ENCODE measurements at regions not wholly inside any gene's neighbourhood (a gene's known extent, or its start where the extent isn't known, plus 50 kb on each side); places are given as distances from the start of the nearest gene placed in this dataset.

- no peak for DNase-seq (ENCODE audit: low read depth)
These were observed 294.1 kb downstream of the CDCA7 start for GRCh38 chr2:173648816-173649215.

DNA sequence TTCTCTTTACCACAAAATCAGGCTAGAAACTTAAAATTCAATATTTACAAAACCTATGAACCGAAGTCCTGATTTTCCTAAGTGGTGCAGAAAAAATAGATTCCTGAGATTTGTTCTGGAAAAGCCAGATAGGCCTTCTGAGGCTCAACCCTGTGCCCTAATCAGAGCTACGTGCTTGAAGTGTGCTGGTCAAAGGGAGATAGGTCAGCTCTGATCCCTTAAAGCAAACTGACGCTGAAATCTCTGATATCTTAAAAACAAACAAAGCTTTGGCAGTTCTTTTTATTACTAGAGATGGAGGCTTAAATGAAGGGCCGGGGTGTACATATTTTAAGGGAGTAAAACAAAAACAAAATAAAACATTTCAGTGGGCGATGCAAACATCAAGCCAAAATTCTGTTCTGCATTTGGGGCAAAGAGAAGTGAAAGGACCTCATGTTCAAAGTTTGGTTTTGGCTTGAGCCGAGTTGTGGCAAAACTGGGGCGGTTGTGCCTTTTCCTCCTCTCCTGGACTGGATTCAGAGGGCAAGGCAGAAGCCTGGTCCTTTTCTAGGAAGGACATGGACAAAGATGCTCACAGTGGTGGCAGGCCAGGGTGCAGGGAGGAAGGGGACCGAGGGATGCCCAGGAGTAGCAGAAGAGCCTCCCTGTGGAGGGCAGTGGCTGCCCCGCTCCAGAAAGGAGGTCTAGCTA lies 295.0 kb downstream of the CDCA7 start:
- DNase-seq (ENCODE audit: low read depth), result no peak

DNA sequence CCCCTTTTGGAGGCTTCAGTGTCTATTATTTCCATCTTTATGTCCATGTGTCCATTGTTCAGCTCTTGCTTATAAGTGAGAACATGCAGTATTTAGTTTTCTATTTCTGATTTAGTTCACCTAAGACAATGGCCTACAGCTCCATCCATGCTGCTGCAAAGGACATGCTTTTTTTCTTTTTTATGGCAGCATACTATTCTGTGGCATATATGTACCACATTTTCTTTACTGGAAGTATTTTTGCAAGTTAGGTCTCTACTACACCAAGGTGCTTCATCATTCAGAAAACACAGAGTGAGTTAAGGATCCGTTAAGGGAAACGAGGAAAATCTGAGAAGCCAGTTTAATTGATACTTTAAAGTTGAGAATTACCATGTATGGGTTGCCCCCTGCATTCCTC lies 297.2 kb downstream of the CDCA7 start:
- DNase-seq (ENCODE audit: low read depth), result no peak

DNA sequence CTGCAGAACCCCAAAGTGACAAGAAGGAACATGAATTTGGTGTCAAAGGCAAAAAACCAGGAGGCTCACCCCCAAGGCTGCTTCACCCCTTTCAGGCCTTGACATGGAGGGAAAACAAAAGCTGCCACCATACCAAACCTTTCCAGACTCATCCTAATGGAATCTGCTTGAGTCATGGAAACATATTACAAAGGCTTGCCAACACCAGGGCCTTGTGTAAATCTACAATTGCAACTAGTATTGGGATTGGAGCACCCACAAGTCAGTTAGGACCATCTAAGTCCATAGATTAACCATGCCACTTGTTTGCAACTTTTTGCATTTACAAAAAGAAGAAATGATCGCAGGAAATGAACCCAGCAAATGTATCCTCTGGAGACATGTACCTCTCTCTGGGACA lies 297.6 kb downstream of the CDCA7 start:
- no peak for DNase-seq (ENCODE audit: low read depth)

DNA sequence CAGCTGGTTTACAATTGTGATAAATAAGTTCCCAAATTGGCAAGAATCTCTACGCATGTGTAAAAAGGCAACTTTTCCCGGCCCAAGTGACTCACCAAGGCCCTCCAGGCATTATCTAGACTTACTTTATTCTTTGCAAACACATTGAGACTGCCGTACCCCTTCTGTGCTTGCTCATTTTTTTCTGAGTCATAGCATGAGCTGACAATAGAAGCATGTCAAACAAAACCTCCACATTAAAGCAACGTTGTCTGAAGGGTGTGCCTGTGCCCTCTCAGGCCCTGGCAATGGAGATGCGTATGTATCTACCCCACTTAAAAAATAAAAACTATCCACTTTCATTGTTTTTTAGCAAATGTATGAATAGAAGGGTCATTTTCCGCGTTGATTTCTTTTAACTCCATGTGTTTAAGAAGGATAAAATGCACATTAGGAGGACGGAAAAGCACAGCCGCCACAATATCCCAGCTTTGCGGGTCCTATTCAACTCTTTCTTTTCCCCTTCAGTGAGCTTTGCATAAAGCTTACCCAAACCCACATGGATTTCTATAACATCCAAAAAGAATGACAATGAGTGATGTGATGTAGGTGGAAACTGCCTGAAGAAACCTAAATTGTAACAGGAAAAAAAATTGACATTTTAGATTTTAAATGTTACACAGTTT lies 298.2 kb downstream of the CDCA7 start:
- DNase-seq (ENCODE audit: low read depth), result no peak

DNA sequence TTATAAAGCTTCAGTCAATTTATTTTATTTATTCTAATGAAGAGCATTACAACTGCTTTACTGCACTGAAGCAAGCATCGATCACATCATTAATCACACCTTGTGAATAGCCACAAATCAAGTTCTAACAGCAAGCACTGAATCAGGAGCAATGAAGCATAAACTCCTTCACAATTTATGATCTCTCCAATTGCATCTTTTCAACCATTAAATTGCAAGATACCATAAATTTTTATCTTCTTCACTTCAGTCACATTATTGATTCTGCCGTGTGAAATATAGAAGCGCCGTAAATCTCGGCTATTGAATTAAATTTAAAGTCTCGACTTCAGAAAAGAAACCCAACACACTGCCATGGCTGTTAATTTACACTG lies 298.7 kb downstream of the CDCA7 start:
- DNase-seq (ENCODE audit: low read depth), result no peak

DNA sequence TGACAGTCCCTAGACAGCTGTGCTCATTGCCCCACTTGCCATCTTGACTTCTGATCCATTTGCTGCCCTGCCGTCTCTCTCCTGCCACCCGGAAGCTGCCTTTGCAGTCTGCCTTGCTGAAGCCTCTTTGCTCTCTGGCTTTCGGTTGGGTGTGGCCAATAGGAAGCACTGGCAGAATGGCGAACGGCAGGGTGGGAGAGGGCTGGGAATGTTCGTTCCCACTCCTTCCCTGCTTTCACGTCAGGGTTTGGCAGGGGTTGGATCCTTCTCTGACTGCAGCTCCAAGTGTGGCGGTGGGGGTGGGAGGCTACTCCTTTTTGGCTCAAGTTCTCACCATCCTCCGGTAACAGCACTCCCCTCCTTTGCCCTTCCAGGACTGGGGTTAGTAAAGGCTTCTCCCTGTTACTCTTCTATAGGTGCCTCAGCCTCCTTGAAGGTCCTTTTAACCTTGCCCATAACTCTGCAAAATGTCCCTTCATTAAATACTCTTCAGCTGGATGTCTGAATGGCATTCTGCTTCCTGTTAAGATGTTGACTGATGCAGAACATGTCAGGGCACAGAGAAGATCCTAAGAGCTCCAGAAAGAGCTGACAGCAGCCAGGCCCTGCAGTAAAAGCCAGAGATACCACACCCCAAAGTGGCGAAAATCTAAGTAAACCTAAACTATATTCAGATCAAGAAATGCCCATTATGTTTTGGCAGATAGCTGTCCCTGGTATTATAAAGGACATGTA lies 299.7 kb downstream of the CDCA7 start:
- no peak for DNase-seq (ENCODE audit: low read depth)

GRCh38 chr2:173654896-173655265 lies 300.2 kb downstream of the CDCA7 start:
- no peak for DNase-seq (ENCODE audit: low read depth)

GRCh38 chr2:173656086-173656485 lies 301.4 kb downstream of the CDCA7 start:
- no peak for DNase-seq (ENCODE audit: low read depth)

DNA sequence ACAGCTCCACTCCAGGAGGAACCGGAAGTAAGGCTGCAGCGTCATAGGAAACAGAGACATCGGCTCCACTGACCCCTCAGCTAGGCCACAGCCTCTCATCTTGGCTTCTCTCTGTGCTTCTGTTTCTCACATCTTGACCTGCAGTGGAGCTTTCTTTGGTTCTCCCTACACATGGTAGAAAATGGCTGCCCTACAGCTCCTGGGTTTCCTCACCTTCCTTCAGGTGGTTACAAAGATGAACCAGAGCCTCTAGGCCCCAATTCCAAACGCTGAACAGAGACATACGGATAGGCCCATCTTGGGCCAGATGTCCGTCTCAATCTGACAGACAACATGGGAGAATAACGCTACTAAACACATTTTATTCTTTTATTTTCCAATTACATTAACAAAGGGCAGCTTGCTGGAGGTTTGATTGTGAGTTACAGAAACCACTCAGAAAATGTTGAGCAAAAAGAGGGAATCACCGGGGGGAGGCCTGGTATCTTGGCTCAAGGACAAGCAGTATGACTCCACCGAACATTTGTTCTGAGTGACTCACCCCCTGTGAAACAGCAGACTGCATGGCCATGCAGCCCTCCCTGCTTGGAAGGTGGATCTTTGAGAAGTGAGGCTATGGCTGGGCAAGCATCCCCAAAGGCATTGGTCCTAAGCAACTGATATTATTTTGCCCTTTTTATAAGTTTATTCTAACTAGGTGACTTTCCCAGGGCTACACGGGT lies 303.5 kb downstream of the CDCA7 start:
- DNase-seq (ENCODE audit: low read depth), result no peak

DNA sequence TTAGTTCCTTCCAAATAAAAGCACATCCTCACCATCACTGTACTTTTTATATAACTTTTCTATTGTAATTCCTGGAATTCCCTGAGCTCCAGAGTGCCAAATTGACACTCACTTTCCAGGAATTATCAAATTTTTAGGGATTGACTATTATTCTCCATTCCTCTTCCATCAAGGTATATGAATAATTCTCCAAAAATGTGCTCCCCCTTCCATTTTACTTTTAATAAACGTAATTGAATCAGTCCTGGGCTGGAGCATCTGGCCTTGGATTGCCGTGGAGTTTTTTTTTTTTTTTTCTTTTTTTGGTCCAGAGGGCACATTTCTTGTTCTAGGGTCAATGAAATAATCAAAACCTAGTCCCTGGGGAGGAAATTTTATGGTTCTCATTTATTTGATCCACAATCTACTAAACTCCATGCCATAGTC lies 304.3 kb downstream of the CDCA7 start:
- DNase-seq (ENCODE audit: low read depth), result no peak

DNA sequence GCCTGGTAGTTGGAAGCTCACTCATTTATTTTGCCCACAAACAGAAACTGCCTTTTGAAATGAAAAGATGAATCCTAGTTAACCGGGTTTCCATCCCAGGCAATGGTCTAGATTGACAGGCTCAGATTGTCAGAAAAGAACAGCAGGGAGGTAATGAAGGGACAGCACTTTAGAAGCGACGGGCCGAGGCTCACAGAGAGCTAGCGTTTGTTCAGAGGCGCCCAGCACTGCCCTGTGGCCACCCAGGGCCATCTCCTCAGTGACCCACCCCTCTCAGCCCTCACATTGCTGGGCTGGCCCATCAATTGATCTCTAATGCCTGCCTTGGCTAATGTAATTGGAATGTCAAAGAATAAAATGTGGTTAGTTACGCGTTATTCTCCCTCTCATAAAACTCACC lies 304.8 kb downstream of the CDCA7 start:
- no peak for DNase-seq (ENCODE audit: low read depth)

DNA sequence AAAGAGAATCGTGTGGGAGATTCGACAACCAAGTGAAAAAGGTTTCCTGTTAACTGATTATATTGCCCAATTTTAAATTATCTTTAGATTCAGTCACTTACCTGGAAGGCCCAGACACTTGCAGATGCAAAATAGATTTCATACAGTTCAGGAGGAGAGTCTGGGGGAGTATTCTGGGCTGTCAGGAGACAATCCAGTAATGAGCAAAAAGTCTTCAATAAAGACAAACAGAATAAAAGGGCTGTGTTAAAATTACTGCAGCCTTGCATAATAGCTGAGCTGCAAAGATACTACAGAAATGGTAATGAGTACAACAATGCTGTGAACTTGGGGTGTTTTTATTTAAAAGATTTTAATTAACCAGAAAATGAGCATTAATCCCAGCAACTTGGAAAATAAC lies 303.6 kb downstream of the SP3 start:
- DNase-seq (ENCODE audit: low read depth), result no peak

GRCh38 chr2:173663353-173663752 lies 301.8 kb downstream of the SP3 start:
- DNase-seq (ENCODE audit: low read depth), result no peak

GRCh38 chr2:173663835-173664512 lies 301.2 kb downstream of the SP3 start:
- DNase-seq (ENCODE audit: low read depth), result no peak

GRCh38 chr2:173664513-173664910 lies 300.7 kb downstream of the SP3 start:
- DNase-seq (ENCODE audit: low read depth), result no peak

DNA sequence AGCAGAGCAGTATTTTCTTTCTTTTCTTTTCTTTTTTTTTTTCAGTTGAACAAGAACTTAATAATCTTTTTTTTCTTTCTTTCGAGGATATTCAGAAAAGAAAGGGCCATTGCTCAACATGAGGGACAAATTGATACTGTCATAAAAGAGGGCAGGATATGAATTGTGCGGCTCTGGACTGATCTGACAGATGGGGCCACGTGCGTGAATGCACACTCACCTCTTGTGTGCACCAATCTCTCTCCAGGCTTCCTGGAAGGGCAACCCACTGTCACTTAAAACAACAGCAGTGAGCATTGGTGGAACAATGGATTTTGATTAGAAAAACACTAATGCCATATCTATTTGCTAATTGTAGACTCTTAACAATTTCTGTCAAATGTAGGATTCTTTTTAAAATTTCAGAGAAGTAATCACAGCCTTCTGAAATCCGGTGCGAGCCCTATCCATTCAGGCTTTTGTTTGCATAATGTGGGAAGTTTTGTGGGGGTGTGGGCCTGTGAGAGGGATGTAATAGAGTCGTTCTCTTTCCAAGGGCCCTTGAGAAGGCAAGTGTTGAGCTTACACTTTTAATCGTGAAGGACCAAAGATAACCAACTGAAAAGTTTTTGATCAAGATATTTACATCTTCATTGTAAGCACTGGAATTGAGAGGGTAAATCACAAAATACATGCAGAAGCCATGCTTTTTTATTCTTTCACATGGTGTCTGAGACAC lies 298.8 kb downstream of the SP3 start:
- DNase-seq (ENCODE audit: low read depth), result no peak

DNA sequence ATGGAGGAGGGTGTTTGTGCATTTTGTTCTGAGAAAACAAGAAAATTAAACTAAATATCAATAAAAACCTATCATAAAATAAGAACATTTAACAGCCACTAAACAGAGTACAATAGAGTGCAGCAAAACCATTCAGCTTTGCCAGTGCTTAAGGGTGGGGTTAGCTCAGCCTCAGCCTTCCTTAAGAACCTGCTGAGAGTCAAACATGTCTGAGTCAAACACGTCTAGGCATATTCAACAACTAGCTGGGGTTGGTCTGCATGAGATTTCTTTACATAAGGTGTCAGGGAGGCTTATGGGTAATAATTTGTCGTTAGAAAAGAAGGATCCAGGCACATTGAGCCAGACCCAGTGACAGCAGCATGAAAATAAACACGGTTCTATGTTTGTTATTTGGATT lies 298.2 kb downstream of the SP3 start:
- no peak for DNase-seq (ENCODE audit: low read depth)

GRCh38 chr2:173667415-173667814 lies 297.8 kb downstream of the SP3 start:
- DNase-seq (ENCODE audit: low read depth), result no peak

DNA sequence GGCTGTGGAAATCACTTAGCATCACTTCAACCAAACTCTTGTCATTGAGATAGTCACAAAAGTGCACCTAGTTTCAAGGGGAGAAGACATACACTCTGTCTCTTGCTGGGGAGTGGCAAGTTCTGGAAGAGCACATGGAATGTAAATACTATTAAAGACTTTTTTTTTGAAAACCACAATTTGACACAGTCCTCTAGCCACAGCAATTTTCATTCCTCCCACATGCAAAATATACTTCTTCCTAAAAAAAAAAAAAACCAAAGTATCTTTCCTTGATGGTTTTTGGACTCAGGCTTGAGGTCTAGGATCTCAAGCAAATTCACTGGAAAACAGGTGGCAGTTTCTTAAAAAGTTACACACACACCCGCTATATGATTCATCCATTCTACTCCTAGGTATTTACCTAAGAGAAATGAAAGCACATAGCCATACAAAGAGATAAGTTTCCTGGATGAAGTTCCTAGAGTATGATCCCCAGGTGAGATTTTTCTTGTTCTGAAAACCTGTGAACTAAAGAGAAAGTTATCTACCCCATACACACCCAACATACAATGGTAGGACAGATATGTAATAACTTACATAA lies 295.8 kb downstream of the SP3 start:
- no peak for DNase-seq (ENCODE audit: low read depth)

DNA sequence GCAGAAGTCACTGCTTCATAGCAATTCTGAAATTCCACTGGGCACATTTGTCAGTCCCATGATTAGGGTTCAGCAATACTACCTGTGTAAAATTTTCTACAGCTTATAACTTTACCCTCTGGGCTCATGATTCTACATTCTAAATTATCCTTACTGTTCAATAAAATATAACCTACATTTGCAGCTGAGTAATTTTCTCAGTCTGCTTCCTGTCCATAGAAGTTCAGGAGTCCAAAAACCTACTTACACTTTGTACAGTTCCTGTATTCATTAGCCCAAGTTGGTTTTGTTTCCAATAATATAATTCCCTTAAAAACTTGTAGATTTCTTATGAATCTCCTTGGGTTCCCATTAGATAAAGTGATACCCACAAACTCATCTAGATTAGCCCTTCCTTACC lies 295.3 kb downstream of the SP3 start:
- DNase-seq (ENCODE audit: low read depth), result no peak

Data from stimulated activated CD4-positive, alpha-beta T cell treated with anti-CD3 and anti-CD28 coated beads, Interleukin-2, amount 100 ng/mL, for 4 hours (primary cell).